HEK293T (cell line): ENCODE measurements at regions not wholly inside any gene's neighbourhood (a gene's known extent, or its start where the extent isn't known, plus 50 kb on each side); places are given as distances from the start of the nearest gene placed in this dataset.

Experiments
- ARNT ChIP-seq: fragments of 450-650 bp; IDR thresholded peaks from 2 replicates; pipeline ENCODE4 v1.6.1; 2017; ENCODE audit warnings: mild to moderate bottlenecking
- BHLHE40 ChIP-seq: fragments of 450-650 bp; IDR thresholded peaks from 2 replicates; pipeline ENCODE4 v1.6.1; 2016; ENCODE audit warnings: mild to moderate bottlenecking, moderate library complexity, borderline replicate concordance
- CTBP1 ChIP-seq: fragments of 450-650 bp; IDR thresholded peaks from 2 replicates; pipeline ENCODE4 v1.6.1; 2016; ENCODE audit warnings: borderline replicate concordance
- FOXA1 ChIP-seq: fragments of 450-650 bp; IDR thresholded peaks from 2 replicates; pipeline ENCODE4 v1.6.1; 2016; ENCODE audit warnings: mild to moderate bottlenecking
- FOXK2 ChIP-seq: fragments of 450-650 bp; IDR thresholded peaks from 2 replicates; pipeline ENCODE4 v1.6.1; 2016; ENCODE audit warnings: mild to moderate bottlenecking
- PKNOX1 ChIP-seq: fragments of 450-650 bp; IDR thresholded peaks from 2 replicates; pipeline ENCODE4 v1.6.1; 2016
- SP1 ChIP-seq: fragments of 450-650 bp; IDR thresholded peaks from 2 replicates; pipeline ENCODE4 v1.6.1; 2017

DNA sequence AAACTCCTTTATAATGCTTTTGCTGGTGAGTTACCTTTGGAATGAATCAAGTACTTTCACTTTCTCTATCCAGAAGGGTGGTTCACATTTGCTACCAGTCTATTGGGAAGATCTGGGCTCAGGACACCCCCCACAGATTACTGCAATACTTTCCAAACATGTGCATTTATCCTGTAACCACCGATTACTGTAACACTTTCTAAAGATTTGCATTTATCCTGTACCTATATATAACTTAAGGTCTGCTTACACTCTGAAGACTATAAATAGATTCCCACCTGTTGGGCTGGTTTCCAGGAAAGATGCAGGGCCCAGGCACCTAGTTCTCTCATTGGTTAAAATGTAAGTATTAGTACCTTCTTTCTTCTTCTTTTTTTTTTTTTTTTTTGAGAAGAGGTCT is 113.0 kb upstream of the NEDD4L start:
- TF ChIP-seq SP1 (no peak), CTBP1 (no peak), FOXA1 (no peak), BHLHE40 (no peak), PKNOX1 (no peak), FOXK2 (no peak), ARNT (no peak)
